Cardiac fibroblast (primary cell): ENCODE measurements at regions not wholly inside any gene's neighbourhood (a gene's known extent, or its start where the extent isn't known, plus 50 kb on each side); places are given as distances from the start of the nearest gene placed in this dataset.

ENCODE experiments used
- DNase-seq, 2 donors: peaks; one replicate each; pipeline versions ENCODE4 v3.0.0 to v3.0.0-alpha.2; 2010; ENCODE audit warnings: low read depth in 2 of 2
- H3K4me3 ChIP-seq, 2 donors: replicated peaks in 1 of 2; 1 replicate in 1 of 2; 2 replicates in 1 of 2; pipeline ENCODE4 v1.5.1; 2011; ENCODE audit warnings: low read depth in 2 of 2, low read length in 2 of 2, mild to moderate bottlenecking in 2 of 2, moderate library complexity in 1 of 2
- CTCF ChIP-seq: IDR thresholded peaks from one replicate; pipeline ENCODE4 v1.5.1; 2011; ENCODE audit warnings: low read depth, mild to moderate bottlenecking, low read length, inconsistent platforms

GRCh38 chr10:88101666-88102065 is 238.2 kb downstream of the PTEN start:
- H3K4me3 ChIP-seq: no peak overlapping the region
- DNase-seq: no peak
- no peak for TF ChIP-seq CTCF

GRCh38 chr10:88103576-88103975 is 240.2 kb downstream of the PTEN start:
- DNase-seq: no peak
- H3K4me3 ChIP-seq: no peak overlapping the region
- no peak for TF ChIP-seq CTCF

GRCh38 chr10:88104223-88104622 is 240.8 kb downstream of the PTEN start:
- DNase-seq: no peak
- no peak overlapping the region for H3K4me3 ChIP-seq
- TF ChIP-seq CTCF: no peak

- no peak for TF ChIP-seq CTCF
- no peak for DNase-seq
- H3K4me3 ChIP-seq: no peak overlapping the region
Observed at GRCh38 chr10:88106366-88106765, 242.9 kb downstream of the PTEN start.

GRCh38 chr10:88107296-88108097 is 244.1 kb downstream of the PTEN start:
- TF ChIP-seq CTCF: no peak
- DNase-seq: no peak
- no peak overlapping the region for H3K4me3 ChIP-seq

GRCh38 chr10:88108115-88108610 is 244.7 kb downstream of the PTEN start:
- TF ChIP-seq CTCF: no peak
- DNase-seq: no peak
- no peak overlapping the region for H3K4me3 ChIP-seq
